NT2/D1 (cell line): ENCODE measurements at regions not wholly inside any gene's neighbourhood (a gene's known extent, or its start where the extent isn't known, plus 50 kb on each side); places are given as distances from the start of the nearest gene placed in this dataset.

Experiments
- SUZ12 ChIP-seq: IDR thresholded peaks from 2 replicates; pipeline ENCODE4 v1.6.1; 2011; ENCODE audit not compliant: insufficient read length, insufficient read depth; ENCODE audit errors: extremely low read depth
- YY1 ChIP-seq: IDR thresholded peaks from 2 replicates; pipeline ENCODE4 v1.6.1; 2011; ENCODE audit not compliant: insufficient read length, insufficient read depth

DNA sequence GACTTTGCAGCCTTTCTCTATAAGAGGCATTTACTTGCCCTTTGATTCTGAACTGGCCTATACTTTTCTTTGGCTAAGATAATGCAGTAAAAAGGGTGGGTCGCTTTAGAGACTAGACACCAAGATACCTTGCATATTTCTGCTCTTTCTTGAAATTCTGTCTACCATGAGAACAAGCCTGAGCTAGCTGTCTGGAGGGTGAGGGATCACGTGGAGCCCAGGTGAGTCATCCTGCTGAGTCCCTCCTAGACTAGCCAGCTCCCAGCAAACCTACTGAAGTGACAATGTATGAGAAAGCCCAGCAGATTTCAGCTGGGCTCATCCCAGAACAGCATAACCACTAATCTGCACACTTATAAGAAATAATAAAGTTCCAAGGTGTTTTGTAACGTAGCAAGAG is 408.0 kb upstream of the KAZN start:
- TF ChIP-seq YY1: no peak
- no peak for TF ChIP-seq SUZ12
